GM18502 (cell line): ENCODE measurements at regions not wholly inside any gene's neighbourhood (a gene's known extent, or its start where the extent isn't known, plus 50 kb on each side); places are given as distances from the start of the nearest gene placed in this dataset.
"Not testable (repeated sequence)": the region's sequence is repeated elsewhere in the genome, so short reads cannot be mapped to it uniquely, and the experiment has no call there.

Experiments
- ATAC-seq: cut with Tn5 transposase; IDR thresholded peaks from one replicate; pipeline ENCODE4 v1.9.1; 2021; ENCODE audit warnings: mild to moderate bottlenecking; ENCODE audit not compliant: unreplicated experiment, poor library complexity

DNA sequence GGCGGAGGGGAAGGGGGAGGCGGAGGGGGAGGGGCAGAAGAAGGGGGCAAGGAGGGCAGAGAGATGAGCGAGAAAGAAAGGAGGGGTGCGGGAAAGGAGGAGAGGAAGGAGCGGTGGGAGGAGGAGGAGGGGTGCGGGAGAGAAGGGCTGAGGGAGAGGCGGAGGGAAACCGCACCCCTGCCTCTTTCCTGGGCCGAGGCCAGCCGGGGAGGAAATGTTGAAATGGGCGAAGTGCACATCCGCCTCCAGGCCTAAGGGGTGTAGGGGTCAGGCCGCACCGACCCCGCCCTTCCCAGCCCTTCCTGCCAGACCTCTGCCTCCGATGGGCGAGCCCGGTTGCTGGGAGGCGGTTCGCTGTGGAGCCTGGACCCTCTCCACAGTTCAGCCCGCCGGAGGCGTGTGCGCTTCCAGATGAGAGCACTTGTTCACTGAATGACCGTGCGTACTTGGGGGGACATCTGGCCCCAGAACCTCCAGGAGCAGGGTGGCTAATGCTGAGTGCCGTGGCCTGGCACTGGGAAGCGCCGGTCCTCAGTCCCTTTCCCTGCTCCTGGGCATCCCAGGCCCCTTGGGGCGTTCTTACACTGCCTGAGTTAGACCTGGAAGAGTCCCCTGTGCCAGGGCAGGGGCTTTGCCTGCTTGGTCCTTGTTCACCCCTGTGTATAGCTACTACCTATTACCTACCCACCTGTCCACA, 110.3 kb upstream of the KLF13 start:
- peak; percentile 59 for ATAC-seq

DNA sequence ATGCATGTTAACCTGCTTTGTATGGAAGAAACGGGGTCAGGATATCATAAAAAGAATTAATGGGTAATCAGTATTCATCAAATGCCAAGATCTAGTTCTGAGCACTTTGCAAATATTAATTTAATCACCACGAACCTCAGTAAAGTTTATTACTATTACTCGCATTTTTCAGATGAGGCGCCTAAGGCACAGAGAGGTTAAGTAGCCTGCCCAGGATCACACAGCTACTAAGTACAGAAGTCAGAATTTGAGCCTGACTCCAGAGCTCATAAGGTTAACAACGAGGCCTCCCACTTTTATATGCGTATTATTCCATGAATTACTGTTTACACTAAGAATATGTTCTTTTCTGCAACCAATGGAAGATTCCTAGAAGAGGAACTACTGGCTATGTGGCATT, 109.6 kb upstream of the KLF13 start:
- no peak for ATAC-seq

DNA sequence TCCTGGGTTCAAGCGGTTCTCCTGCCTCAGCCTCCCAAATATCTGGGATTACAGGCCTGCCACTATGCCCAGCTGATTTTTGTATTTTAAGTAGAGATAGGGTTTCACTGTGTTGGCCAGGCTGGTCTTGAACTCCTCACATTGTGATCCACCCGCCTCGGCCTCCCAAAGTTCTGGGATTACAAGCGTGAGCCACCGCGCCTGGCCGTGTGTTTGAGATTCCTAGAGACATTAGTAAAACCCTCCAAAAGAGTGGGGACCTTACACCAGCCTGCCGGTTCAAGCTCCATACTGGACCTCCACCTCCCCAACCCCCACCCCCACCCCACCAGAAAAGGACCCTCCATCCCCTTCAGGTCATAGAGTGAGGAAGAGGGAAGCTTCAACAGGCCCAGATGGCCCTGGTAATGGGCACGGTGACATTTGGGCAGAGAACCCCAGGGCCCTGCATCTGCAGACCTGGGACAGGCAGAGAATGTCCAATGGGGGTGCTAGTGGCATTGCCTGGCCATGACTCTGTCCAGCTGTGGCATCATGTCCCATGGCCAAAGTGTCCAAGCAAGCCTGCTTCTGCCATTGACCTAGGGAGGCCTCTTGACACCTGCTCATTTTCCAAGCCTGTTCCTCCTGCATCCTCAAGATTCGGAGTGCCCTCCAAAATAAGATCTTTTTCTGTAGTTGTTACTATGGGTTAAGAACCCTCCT, 108.9 kb upstream of the KLF13 start:
- no peak for ATAC-seq

DNA sequence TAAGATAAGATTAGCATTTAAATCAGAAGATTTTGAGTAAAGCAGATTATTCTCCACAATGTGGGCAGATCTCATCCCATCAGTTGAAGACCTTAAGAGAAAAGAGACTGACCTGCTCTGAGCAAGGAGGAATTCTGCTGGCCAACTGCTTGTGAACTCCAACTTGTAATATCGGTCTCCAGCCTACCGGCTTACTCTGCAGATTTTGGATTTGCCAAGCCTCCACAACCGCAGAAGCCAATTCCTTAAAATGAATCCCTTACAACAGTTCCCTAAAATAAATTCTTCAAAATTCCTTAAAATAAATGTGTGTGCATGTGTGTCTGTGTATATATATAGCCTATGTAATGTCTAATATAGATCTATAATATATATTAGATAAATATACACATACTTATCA, 107.4 kb upstream of the KLF13 start:
- no peak for ATAC-seq

DNA sequence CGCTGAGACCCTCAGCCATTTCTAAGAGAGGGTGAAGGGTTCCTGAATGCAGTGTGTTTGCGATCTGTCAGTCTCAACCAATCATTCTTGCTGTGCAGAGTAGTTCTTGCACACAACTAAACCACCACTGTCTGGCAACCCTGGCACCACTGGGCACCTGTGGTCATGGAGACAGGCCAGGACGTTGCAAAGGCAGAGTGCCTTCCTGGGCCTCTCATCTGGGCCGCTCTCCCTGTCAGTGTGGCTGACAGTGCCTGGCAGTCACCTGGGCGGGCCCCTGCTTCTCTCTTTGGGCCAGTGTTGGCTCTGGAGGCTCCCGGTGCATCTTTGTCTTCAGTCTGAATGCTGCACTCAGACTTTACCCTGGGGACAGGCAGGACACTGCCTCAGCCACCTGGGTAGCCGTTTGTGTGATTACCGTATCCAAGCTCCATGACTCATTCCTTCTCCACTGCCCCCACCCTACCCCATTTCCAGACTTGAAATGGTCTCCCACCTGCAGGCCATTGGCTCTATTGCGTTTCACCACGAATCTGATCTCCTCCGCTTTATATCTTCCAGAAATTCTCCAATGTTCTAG, 104.6 kb upstream of the KLF13 start:
- ATAC-seq, result no peak

DNA sequence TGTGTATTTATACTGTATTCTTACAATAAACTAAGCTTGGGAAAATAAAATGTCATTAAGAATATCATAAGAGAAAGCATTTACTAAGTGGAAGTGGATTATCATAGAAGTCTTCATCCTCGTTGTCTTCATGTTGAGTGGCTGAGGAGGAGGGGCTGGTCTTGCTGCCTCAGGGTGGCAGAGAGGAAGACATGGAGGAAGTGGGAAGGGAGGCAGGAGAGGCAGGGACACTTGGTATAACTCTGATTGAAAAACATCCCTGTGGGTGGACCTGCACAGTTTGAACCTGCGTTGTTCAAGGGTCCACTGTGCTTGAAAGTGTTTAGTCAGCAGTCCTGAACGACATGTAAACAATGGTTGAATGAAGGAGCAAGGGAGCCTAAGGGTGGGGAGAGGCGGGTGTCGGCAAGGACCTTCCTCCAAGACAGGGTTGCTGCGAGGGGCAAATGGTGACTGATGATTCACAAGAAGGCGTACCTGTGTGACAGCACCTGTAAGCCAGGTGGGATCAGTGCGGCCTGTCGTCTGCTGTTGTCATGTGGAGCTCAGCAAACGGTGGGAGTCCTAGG, 103.8 kb upstream of the KLF13 start:
- no peak for ATAC-seq

DNA sequence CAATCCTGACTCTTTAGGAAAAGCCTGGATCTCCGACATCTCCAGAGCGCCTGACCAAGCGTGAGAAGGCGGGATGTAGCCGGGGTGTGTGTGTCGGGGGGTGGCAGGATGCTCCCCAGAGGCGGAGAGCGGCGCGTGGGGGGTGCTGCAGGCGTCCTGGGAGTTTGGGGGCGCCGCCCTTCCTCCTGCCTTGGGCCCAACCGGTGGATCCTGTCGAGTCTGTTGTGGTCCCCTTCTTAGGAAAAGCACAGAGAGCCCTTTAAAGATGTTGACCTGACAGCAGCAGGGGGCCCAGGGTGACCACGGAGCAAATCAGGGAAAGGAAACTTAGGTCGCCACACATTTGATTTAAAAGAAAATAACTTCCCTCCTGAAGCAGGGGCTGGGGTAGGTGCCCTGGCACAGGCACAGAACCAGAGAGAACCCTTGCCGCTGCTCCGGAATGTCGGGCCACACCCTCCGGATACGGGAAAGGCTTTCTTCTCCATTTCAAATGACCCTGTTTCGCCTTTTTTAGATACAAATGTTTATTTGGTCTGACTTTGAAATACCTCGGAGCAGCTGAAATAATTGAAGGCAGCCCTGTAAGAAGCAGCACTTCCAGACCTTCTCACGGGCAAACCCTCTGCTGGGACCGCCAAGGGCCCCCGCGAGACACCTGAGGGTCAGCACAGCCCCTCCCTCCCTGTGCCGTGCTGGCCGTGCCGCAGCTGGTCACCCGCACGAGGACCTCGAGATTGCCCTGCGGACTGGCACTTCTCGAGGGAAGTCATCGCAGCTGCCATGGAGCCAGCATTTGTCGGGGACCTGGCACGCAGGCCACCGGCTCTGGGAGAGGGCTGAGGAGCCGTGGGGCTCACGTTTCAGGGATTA, 102.9 kb upstream of the KLF13 start:
- no peak for ATAC-seq

DNA sequence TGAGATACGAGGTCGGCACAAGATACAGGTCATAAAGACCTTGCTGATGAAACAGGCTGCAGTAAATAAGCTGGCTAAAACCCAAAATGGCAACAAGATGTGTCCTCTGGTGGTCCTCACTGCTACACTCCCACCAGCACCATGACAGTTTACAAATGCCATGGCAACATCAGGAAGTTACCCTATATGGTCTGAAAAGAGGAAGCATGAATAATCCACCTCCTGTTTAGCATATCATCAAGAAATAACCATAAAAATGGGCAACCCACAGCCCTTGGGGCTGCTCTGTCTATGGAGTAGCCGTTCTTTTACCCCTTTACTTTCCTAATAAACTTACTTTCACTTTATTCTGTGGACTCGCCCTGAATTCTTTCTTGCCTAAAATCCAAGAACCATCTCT, 102.0 kb upstream of the KLF13 start:
- not testable (repeated sequence) for ATAC-seq

DNA sequence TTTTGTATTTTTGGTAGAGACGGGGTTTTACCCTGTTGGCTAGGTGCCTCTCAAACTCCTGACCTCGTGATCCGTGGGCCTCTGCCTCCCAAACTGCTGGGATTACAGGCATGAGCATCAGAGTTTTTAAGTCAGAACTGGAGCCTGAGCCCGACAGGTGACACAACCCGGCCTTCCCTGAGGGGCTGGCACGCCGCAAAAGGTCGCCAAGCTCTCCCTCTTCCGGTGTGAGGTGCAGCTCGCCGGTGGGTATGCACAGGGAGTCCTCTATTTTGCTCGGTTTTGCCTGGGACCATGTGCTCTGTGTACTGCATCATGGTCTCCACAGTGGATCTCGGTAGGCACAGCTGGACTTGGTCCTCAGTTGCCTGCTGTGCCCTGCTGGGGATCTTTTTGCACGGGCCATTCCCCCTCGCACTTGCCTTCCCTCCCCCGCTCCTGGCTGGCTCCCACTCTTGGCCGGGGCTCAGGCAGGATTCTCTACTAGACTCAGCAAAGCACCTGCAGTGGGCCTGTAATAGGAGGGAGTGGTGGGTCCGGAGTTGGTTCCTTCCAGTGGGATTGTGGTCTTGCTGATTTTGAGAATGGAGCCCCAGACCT, 101.2 kb upstream of the KLF13 start:
- ATAC-seq, result no peak

DNA sequence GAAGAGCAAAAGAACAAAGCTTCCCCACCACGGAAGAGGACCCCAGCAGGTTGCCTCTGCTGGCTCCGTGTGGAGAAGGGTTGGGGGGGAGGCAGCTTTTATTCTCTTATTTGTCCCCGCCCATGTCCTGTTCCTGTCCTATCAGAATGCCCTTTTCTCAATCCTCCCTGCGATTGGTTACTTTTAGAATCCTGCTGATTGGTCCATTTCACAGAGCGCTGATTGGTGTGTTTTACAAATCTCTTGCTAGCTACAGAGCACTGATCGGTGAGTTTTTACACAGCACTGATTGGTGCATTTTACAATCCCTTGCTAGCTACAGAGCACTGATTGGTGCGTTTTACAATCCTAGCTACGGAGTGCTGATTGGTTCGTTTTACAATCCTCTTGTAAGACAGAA, 100.6 kb upstream of the KLF13 start:
- no peak for ATAC-seq

DNA sequence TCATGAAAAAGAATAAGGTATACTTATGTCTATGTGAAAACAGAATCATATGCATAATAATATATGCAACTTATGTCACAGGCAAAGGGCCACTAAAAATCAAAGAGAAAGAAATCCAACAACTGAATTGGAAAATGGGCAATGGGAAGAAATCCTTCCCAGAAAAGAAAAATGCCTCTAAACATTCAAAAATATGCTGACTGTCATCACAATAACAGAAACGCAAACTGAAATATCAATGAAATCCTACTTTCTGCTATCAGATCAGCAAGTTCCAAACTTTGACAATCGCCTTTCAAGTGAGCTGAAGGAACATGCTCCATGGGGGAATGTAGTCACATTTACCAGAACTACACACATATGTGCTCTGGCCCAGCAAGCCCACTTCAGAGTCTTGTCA, 99.4 kb upstream of the KLF13 start:
- no peak for ATAC-seq

DNA sequence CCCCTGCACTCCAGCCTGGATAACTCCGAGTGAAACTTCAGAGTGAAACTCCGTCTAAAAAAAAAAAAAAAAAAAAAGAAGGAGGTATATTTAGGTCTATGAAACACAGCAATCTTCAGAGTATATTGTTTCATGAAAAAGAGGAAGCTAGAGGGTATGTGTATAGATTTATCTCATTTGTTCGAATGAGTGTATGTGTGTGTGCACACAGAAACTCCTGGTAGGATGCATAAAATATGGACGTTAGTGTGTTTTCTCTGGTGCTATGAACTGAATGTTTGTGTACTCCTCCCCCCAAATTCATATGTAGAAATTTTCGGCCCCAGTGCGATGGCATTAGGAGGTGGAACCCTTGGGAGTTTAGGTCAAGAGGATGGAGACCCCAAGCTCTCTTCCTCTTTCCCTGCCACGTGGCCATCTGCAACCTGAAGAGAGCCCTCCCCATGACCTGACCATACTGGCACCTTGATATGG, 98.6 kb upstream of the KLF13 start:
- no peak for ATAC-seq

DNA sequence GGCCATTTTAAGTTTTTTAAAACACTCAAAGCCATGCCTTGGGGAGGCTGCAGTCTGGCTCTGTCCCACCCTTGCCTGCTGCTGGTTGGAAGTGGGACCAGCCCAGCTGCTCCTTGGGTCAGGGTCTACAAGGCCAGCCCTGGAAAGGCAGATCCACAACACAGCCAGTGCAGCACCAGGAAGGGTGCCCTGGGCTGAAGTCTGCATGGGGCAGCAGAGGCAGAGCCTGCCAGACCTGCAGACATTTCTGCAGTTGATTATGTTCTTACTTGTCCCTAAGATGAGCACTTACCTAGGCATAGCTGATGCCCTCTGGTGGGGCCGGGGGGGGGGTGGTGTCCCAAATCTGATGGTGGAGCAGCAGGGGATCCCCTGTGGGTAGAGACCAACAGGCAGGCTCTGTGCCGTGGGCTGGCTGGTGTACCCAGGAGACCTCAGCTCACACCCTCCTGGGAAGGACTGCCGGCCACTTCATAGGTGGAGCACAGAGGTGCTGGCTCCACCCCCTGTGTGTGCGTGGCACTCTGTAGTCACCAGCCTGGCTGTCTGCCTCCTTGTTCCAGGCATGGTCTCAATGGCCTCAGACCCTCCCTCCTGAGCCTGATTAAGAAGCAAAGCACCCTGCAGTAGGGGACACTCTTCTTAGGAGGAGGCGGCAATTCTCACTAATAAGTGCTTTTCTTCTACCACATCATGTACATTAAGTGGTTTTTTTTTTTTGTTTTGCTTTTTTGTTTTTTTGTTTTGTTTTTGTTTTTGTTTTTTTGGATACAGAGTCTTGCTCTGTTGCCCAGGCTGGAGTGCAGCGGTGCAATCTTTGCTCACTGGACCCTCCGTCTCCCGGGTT, 97.4 kb upstream of the KLF13 start:
- ATAC-seq, result peak; percentile 68

DNA sequence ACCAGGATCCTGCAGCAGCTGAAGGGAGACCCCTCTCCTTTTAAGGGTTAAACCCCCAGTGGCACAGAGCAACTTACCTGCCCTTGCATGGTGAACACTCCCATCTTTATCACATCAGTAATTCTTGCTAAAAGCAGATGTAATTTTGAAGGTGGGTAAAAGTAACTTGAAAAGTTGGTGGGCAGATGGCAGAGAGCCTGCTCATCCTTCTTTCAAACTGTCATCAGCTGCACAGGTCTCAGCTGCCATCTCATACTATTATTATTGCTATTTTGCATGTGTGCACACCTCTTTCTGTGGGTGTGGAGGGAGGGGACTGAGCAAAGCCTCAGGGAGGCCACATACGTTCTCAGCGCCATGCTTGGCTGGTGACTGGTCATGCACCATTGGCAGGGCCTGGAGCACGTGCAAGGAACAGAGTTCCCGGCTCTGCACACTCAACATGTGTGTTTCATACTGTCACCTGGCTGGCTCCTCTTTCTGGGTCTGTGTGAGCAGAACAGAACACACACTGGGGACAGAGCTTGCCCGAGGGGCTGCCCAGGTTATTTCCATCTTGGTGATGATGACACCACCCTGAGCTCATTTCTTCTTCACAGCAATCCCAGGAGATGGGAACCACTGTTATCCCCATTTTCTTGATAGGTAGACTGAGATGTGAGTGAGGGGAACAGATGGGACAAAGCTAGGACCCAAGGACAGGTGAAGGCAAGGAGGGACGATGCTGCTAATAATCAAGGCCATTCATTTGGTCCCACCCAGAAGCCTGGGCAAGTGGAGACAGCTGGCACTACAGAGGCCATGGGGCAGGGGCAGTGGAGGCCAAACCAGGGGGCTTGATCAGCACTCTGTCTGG, 95.8 kb upstream of the KLF13 start:
- peak; percentile 76 for ATAC-seq

DNA sequence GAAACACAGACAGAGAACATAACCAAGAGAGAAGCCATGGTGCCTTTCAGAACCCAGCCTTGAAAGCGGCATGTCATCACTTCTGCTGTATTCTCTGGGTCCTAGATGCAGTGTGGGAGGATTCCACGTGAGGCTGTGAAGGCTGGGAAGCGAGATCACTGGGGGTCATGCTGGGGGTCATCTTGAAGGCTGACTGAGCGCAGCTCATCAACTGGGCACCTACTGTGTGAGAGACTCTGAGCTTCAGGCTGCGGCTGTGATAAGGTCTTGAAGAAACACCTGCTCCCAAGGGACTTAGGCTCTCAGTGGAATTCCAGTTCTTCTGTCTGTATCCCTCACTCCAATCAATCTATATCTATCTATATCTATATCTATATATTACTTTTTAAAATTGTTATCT, 91.8 kb upstream of the KLF13 start:
- no peak for ATAC-seq

DNA sequence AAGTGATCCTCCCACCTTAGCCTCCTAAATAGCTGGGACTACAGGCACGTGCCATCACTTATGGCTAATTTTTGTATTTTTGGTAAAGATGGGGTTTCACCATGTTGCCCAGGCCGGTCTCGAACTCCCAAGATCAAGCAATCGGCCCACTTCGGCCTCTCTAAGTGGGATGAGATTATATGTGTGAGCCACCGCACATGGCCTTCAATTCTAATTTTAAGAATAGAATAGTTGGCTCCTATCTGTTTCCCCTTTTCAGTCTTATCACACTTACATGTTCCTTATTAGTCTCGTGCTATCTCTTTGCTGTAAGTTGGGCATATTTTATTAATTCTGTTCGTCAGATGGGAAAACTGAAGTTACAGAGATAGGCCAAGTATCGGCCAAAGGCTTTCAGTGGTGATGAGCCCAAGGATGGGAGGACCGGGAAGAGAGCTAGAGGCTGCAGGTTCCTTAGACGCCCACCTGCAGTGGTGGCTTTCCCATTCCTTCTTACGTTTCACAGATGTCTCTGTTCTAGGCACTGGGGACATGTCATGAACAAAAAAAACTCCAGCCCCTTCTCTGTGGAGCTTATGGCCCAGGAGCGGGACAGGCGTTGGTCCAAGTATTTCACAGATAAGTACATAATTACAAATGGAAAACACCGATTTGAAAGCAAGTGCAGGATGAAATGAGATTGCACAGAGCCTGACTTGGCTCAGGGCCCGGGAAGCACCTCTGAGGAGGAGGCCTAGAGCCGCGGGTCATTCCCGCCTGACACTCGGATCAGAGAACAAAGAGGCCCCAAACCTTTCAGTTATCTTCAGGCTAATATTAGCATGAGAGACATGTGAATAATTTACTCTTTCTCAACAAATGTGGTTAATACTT, 91.1 kb upstream of the KLF13 start:
- ATAC-seq, result peak; percentile 62
